K562 (cell line): ENCODE measurements at regions not wholly inside any gene's neighbourhood (a gene's known extent, or its start where the extent isn't known, plus 50 kb on each side); places are given as distances from the start of the nearest gene placed in this dataset.

Experiments used
- ATAC-seq: fragments of 200-7000 bp; cut with Tn5 transposase; 3 replicates; pipeline ENCODE4 v1.9.1; 2020; ENCODE audit warnings: moderate library complexity
- BruUV-seq: library from RNA; stranded (reverse); fragments of 400-500 nt; replicated peaks from 2 replicates; lab custom pipeline; 2021; lab: Mats Ljungman, UMichigan
- CTCF ChIA-PET: fragments of 300-600 bp; formaldehyde crosslinking; extraction: SDS; loops from one replicate; lab custom pipeline; 2021; ENCODE audit warnings: low intra/inter-chr PET ratio; lab: Yijun Ruan, JAX
- POLR2A ChIA-PET: fragments of 300-600, 350-650 bp; sonication (Branson Sonifier 250); formaldehyde crosslinking; extraction: SDS; loops from one replicate; lab custom pipeline; 2021; ENCODE audit warnings: antibody characterized with exemption, inconsistent platforms; lab: Yijun Ruan, JAX
- DNase-seq, 4 experiments: peaks; one replicate each; pipeline versions ENCODE4 v3.0.0 to v3.0.0-alpha.2; 2011 to 2018; ENCODE audit warnings: low spot score in 3 of 4, mixed read lengths in 3 of 4; ENCODE audit errors: extremely low read depth in 1 of 4
- FAIRE-seq: peaks from 2 replicates; lab custom pipeline; 2011; peaks lifted over from hg19 to GRCh38; lab: Jason Lieb, UNC
- H2AFZ ChIP-seq: 2 replicates; pipeline ENCODE4 v1.6.0; 2011; ENCODE audit warnings: low read depth, low read length, control low read depth, inconsistent platforms
- H3K27ac ChIP-seq: fragments of 200-600 bp; 3 replicates; pipeline ENCODE4 v1.8.0; 2011; ENCODE audit warnings: low read depth, mild to moderate bottlenecking, control low read depth, inconsistent platforms, low read length, moderate library complexity, mixed read lengths; ENCODE audit errors: extremely low read depth
- H3K27me3 ChIP-seq, 2 experiments: fragments of 300-600 bp in 1 of 2; 2 replicates in 1 of 2; 3 replicates in 1 of 2; pipeline versions ENCODE4 v1.6.0 to v1.8.0; 2011; ENCODE audit warnings: inconsistent platforms in 2 of 2, low read length in 2 of 2, mild to moderate bottlenecking in 1 of 2, mixed read lengths in 1 of 2, moderate library complexity in 1 of 2; ENCODE audit not compliant: control insufficient read depth in 2 of 2, insufficient read depth in 2 of 2
- H3K36me3 ChIP-seq: fragments of 300-600 bp; 3 replicates; pipeline ENCODE4 v1.8.0; 2011; ENCODE audit warnings: mild to moderate bottlenecking, low read length, inconsistent platforms; ENCODE audit not compliant: control insufficient read depth, insufficient read depth
- H3K4me1 ChIP-seq, 2 experiments: fragments of 200-600 bp in 1 of 2; replicated peaks in 1 of 2; 2 replicates in 1 of 2; 3 replicates in 1 of 2; pipeline versions ENCODE4 v1.5.1 to v1.8.0; 2011; ENCODE audit warnings: inconsistent platforms in 2 of 2, low read length in 2 of 2, mild to moderate bottlenecking in 1 of 2, mixed read lengths in 1 of 2, moderate library complexity in 1 of 2; ENCODE audit not compliant: control insufficient read depth in 2 of 2, insufficient read depth in 2 of 2
- H3K4me2 ChIP-seq: 2 replicates; pipeline ENCODE4 v1.6.1; 2011; ENCODE audit warnings: low read length, control low read depth, inconsistent platforms, mixed read lengths; ENCODE audit not compliant: insufficient read depth
- H3K4me3 ChIP-seq: fragments of 200-600 bp; sonication (generic), shearing (Covaris generic); 2 replicates; pipeline ENCODE4 v1.5.1; 2016; ENCODE audit warnings: control low read depth, inconsistent platforms
- H3K79me2 ChIP-seq: fragments of 200-600 bp; 3 replicates; pipeline ENCODE4 v1.8.0; 2011; ENCODE audit warnings: low read length, inconsistent platforms; ENCODE audit not compliant: control insufficient read depth, insufficient read depth
- H3K9ac ChIP-seq, 2 experiments: 2 replicates each; pipeline versions ENCODE4 v1.6.0 to v1.6.1; 2011; ENCODE audit warnings: low read depth in 2 of 2, low read length in 2 of 2, control low read depth in 1 of 2, inconsistent platforms in 1 of 2, mild to moderate bottlenecking in 1 of 2, mixed read lengths in 1 of 2; ENCODE audit not compliant: insufficient read depth in 1 of 2
- H3K9me1 ChIP-seq: one replicate; pipeline ENCODE4 v1.6.0; 2011; ENCODE audit warnings: inconsistent platforms, mild to moderate bottlenecking, low read length, moderate library complexity; ENCODE audit not compliant: control insufficient read depth, insufficient read depth
- H3K9me3 ChIP-seq: replicated peaks from 2 replicates; pipeline ENCODE4 v1.5.1; 2011; ENCODE audit warnings: low read depth, low read length, inconsistent platforms; ENCODE audit not compliant: control insufficient read depth, insufficient read depth
- H4K20me1 ChIP-seq: replicated peaks from 2 replicates; pipeline ENCODE4 v1.6.1; 2011; ENCODE audit warnings: low read length, inconsistent platforms, mixed read lengths; ENCODE audit not compliant: control insufficient read depth, insufficient read depth
- CXXC5 ChIP-seq: fragments of 250-450 bp; sonication (Bioruptor Pico); IDR thresholded peaks from 2 replicates; pipeline ENCODE4 v1.8.0; 2022; ENCODE audit warnings: inconsistent platforms, mild to moderate bottlenecking, moderate library complexity
- HES1 ChIP-seq: fragments of 450-650 bp; IDR thresholded peaks from 2 replicates; pipeline ENCODE4 v1.6.1; 2016; ENCODE audit warnings: low read depth, mild to moderate bottlenecking, moderate library complexity
- PHF8 ChIP-seq: fragments of 200-600 bp; sonication (generic); IDR thresholded peaks from 2 replicates; pipeline ENCODE4 v1.6.1; 2012; ENCODE audit warnings: mixed run types, mild to moderate bottlenecking, inconsistent platforms, low read length, moderate library complexity, borderline replicate concordance
- PTBP1 ChIP-seq: fragments of 200-400 bp; formaldehyde crosslinking; IDR thresholded peaks from 2 replicates; pipeline ENCODE4 v1.6.1; 2017; ENCODE audit warnings: low read depth, low read length
- SLC30A9 ChIP-seq: fragments of 250-450 bp; sonication (Bioruptor Pico); IDR thresholded peaks from 2 replicates; pipeline ENCODE4 v1.8.0; 2022; ENCODE audit warnings: mild to moderate bottlenecking, moderate library complexity
- ZNF551 ChIP-seq: fragments of 250-450 bp; sonication (Bioruptor Pico); IDR thresholded peaks from 2 replicates; pipeline ENCODE4 v1.5.0; 2021; ENCODE audit warnings: mild to moderate bottlenecking, moderate library complexity
- WGBS: fragments of 100-300 bp; shearing (Covaris generic); methylation state at CpG from one replicate; pipeline ENCODE4 v1.1.6; 2016; ENCODE audit warnings: low coverage, mixed read lengths; ENCODE audit not compliant: insufficient coverage; ENCODE audit errors: missing lambda C conversion rate; 5-methylcytosine and 5-hydroxymethylcytosine counted together
- in situ Hi-C: fragments of 300-500 bp; cut with MboI; formaldehyde crosslinking; loops from 4 replicates; pipeline ENCODE4 v1.15.0; 2018; ENCODE audit warnings: inconsistent platforms, mixed read lengths
- intact Hi-C: fragments of 100-400 bp; cut with micrococcal nuclease; formaldehyde crosslinking; loops from 2 replicates; pipeline ENCODE4 v1.14.2; 2022
- TF ChIP-seq, protein P1 (sequence below): fragments of 450-650 bp; IDR thresholded peaks from 2 replicates; pipeline ENCODE4 v1.6.1; 2017; ENCODE audit warnings: mild to moderate bottlenecking, moderate library complexity

- Histone ChIP-seq H2AFZ (no peak overlapping the region), H4K20me1 (no peaks in the 10 kb centered on the region), H3K9me3 (no peaks in the 10 kb centered on the region), H3K4me1 (no peaks in the 10 kb centered on the region)
- intact Hi-C loops, result no loop called here
- POLR2A ChIA-PET, result no interaction called here
- no peak for TF ChIP-seq SLC30A9
- no peak for TF ChIP-seq PHF8
- TF ChIP-seq HES1, result no peak
- no peak for TF ChIP-seq ZNF551 (CRISPR knock-in tag)
- TF ChIP-seq, protein P1, sequence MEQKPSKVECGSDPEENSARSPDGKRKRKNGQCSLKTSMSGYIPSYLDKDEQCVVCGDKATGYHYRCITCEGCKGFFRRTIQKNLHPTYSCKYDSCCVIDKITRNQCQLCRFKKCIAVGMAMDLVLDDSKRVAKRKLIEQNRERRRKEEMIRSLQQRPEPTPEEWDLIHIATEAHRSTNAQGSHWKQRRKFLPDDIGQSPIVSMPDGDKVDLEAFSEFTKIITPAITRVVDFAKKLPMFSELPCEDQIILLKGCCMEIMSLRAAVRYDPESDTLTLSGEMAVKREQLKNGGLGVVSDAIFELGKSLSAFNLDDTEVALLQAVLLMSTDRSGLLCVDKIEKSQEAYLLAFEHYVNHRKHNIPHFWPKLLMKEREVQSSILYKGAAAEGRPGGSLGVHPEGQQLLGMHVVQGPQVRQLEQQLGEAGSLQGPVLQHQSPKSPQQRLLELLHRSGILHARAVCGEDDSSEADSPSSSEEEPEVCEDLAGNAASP, result no peak
- TF ChIP-seq PTBP1, result no peak
- TF ChIP-seq CXXC5 (CRISPR knock-in tag), result no peak
- TF ChIP-seq, all 486 proteins: peak for 0
- FAIRE-seq, result no peak
- no peaks in the 10 kb centered on the region for H3K79me2 ChIP-seq
- H3K9ac ChIP-seq, result no peak overlapping the region
- CTCF ChIA-PET, result no interaction called here
- H3K36me3 ChIP-seq, result no peaks in the 10 kb centered on the region
- H3K9me1 ChIP-seq, result no peaks in the 10 kb centered on the region
- DNase-seq, result no peak
- H3K4me3 ChIP-seq, result no peak overlapping the region
- no TSS peak for BruUV-seq
- no peak overlapping the region for H3K27ac ChIP-seq
- H3K4me2 ChIP-seq, result no peak overlapping the region
- no peak for ATAC-seq
- in situ Hi-C loops, result no loop called here
- H3K27me3 ChIP-seq, result no peaks in the 10 kb centered on the region
- no CpG with 5 or more reads among the region's 8 CpGs for WGBS
Observed at GRCh38 chr9:26346942-26347477, 545.6 kb downstream of the CAAP1 start.
